HG03354 (cell line): ENCODE measurements at regions not wholly inside any gene's neighbourhood (a gene's known extent, or its start where the extent isn't known, plus 50 kb on each side); places are given as distances from the start of the nearest gene placed in this dataset.
"Not testable (repeated sequence)": the region's sequence is repeated elsewhere in the genome, so short reads cannot be mapped to it uniquely, and the experiment has no call there.

ENCODE experiments used
- ATAC-seq: cut with Tn5 transposase; IDR thresholded peaks from one replicate; pipeline ENCODE4 v1.9.1; 2021; ENCODE audit warnings: mild to moderate bottlenecking; ENCODE audit not compliant: unreplicated experiment, poor library complexity, severe bottlenecking

- ATAC-seq = peak; percentile 88
These were observed 53.9 kb downstream of the OTOR start for GRCh38 chr20:16801919-16802651.

DNA sequence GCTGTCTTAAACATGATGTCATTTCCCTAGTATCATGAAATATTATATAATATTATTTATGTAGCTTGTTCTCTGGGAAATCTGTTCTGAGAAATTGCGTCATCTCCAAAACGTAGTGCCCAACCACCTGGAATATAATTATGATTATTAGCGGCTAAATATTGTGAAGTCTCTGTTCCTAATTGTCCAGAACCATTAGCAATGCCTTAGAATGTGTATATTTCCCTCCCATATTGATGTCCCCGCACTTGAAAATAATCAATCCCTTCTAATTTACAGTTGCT, 54.4 kb downstream of the OTOR start:
- no peak for ATAC-seq

DNA sequence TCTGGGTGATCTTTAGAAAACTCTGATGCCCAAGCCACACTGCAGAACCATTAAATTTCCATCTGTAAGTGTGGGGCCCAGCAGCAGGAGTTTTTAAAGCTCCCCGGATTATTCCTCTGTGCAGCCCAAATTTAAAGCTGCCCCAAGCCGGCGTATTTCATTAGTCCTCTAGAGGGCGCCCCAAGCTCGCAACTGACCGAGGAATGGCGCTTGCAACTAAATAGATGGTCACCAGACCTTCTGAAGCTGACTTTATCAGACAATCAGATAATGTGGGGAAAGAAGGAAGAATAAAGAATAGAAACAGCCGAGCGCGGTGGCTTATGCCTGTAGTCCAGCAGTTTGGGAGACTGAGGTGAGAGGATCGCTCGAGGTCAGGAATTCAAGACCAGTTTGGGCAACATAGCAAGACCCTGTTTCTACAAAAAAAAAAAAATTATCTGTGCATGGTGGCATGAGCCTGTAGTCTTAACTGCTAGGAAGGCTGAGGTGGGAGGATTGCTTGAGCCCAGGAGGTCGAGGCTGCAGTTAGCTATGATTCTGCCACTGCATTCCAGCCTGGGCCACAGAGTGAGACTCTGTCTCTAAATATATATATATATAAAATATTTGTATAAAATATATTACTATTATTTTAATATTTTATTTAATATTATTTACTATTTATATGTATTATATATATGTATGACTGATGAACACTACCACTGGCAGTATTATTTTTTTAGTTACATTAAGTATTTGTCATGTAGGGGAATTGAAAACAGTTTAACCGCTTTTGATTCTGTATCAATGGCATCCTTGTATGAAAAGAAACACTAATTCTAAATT, 56.0 kb downstream of the OTOR start:
- ATAC-seq = peak; percentile 58

GRCh38 chr20:16804793-16805187, 56.6 kb downstream of the OTOR start:
- ATAC-seq = no peak

- ATAC-seq = no peak
These were observed 57.9 kb downstream of the OTOR start for GRCh38 chr20:16806061-16806460.

- no peak for ATAC-seq
These were observed 58.7 kb downstream of the OTOR start for GRCh38 chr20:16806886-16807285.

DNA sequence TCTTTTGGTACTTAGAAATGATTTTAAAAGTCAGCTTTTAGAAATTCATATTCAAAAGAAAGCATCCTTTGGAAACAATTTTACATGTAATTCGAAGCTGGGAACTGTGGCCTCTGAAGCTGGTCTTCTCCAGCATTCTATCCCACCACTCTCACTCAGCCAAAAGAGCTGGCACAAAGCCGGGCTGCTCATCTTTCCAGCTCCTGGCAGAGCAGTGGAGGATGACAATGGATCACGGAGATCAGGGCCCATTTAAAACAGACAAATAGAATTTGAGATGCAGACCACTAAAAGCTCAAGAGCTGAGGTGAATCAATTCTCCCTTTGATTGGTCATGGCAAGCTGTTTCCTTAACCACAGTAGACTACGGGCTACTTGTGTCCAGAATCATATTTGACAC, 60.6 kb downstream of the OTOR start:
- ATAC-seq = no peak

DNA sequence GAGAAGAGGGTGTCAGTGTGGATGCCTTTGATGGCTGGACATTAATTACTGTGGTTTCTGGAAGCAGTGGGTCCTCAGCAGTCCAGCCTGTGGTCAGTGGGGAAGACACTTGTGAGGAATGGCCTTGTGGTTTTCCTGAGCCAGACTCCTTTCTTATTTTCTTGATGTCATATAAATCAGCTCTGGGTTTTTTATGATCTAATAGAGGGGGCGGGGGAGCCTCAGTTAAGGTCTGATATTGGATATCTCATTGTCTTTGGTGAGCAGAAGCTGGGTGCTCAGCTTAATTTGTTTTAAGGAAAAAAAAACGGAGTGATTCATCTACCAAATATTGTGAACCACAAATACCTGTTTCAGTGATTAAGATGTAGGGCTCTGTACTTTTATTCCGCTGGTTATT, 62.1 kb downstream of the OTOR start:
- ATAC-seq = no peak

GRCh38 chr20:16816192-16816591, 68.0 kb downstream of the OTOR start:
- ATAC-seq = no peak

DNA sequence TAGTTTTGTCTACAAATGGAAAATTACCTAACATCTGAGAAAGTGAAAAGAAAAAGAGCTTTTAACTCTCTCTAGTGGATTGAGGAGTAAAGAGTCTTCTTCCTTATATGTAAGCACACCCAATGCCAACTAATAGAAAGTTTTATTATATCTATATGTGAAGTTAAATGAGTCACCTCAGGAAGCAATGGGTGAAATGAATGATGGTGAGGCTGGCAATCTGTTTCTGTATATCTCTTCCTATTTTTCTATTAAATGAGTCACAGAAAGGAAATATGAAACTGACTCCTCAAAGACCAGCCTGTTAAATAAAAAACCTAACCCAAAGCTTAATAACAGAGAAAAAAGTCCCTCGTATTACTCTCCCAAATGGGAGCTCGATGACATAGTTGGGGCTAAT, 71.3 kb downstream of the OTOR start:
- no peak for ATAC-seq

DNA sequence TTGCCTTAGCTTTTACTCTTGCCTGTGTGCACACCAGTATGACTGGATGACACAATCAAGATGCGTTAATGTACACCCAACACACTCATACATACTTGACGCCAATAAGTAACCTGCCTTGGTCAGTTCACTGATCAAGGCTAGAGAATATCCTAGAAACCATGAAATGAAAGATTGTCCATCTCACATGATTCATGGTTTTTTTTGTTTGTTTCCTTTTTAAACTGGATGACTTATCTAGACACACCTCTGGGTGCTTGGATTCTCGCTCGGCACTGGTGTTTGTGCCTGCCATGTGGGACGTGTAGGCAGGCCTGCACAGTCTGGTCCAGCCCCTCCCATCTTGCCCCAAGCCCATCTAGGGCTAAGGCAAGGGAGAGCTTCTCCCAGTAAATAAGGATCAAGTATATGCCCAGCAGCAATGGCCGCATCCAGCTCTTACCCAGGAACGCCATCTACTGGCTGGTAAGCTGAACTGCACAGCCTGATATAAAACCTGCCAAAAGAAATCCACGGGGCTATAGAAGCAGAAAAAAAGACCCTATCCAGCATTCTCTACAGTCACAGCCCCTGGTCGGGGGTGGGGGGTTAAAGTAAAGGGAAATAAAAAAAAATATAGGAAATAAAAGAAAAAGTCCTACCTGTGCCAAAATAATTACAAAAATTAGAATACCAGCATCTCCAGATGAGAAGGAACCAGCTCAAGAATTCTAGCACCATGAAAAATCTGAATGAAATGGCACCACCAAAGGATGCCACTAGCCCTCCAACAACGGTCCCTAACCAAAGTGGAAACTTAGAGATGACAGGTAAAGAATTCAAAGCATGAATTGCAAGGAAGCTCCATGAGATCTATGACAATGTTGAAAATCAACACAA, 73.3 kb downstream of the OTOR start:
- peak; percentile 80 for ATAC-seq

GRCh38 chr20:16824664-16825063, 76.5 kb downstream of the OTOR start:
- ATAC-seq = no peak

DNA sequence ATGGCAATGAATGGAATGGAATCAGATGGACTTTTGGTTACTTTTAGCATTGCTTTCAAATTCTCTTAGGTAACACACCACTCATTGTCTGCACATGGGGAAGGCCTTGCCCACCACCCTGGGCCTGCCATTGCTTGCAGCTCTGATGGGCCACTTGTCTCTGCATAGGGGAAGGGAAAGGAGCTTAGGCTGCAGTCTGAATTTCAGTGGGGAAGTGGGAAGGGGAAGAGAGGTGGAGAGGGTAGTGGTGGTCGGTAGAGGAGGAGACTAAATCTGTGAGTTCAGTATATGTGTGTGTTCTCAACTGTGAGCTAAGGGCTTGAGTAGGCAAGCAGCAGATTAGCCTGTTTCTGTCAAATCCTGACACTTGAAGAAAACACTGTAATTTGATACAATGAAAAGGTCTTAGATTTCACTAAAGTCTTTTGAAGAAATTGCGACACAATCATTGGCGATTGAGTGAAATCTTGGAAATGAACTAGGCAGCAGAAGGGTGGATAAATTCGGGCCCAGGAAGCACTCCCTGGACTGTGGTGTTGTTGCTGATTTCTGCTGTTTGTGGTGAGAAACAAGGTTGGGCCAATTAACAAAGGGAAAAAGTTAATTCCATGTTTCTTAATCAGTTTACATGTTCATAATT, 80.6 kb downstream of the OTOR start:
- no peak for ATAC-seq

DNA sequence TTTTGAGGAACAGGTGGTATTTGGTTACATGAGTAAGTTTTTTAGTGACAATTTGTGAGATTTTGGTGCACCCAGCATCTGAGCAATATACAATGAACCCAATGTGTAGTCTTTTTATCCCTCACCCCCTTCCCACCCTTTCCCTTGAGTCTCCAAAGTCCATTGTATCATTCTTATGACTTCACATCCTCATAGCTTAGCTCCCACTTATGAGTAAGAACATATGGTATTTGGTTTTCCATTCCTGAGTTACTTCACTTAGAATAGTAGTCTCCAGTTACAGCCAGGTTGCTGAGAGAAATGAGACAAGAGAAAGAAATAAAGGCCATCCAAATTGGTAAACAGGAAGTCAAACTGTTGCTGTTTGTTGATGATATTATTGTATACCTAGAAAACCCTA, 87.5 kb downstream of the OTOR start:
- not testable (repeated sequence) for ATAC-seq

GRCh38 chr20:16842486-16843120, 94.4 kb downstream of the OTOR start:
- ATAC-seq = no peak

DNA sequence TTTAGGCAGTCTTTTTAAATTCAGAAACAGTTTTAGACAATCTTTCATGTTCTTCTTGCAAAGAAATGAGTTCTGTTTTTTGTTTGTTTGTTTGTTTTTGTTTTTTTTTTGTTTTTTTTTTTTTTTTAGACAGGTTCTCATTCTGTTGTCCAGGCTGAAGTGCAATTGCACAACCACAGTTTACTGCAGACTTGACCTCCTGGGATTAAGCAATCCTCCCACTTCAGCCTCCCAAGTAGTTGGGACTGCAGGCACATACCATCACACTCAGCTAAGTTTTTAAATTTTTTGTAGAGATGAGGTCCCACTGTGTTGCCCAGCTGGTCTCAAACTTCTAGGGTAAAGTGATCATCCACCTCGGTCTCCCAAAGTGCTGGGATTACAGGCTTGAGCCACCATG, 96.2 kb downstream of the OTOR start:
- ATAC-seq = no peak

GRCh38 chr20:16846006-16846405, 97.8 kb downstream of the OTOR start:
- no peak for ATAC-seq

DNA sequence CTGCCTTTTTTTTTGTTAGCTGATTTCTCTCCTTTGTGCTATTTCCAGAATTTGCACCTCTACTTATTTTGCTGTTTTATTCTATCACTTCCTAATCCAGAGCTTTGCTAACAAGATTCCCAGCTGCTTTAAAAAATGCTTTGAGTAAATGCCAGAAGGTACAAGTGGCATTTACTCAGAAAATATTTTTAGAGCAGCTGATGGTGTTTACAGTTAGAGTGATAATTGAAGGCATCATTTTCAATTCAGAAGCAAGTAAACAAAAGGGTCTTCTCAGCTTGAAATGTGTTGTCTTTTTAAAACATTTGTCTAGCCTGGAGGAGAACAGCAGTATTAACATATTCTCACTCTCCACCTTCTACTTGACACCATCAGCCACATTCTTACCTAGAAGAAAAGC, 99.9 kb downstream of the OTOR start:
- no peak for ATAC-seq

GRCh38 chr20:16848526-16848925, 100.4 kb downstream of the OTOR start:
- ATAC-seq = no peak

DNA sequence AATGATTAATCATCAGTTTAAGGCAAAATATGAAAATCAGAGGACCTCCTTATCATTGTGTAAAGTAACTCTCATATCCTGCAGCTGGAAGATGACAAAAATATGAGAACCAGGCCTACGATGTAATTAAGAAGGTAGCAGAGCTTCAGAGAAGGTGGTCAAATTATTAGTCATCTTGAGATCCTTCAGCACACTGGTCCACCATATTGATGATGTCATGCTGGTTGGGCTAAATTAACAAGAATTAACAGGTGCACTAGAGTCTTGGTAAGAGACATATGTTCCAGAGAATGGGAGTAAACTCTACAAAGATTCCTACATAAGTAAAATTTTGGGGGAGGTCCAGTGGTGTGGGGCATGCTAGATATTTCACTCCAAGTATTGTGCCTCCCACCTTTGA, 112.8 kb downstream of the OTOR start:
- ATAC-seq = no peak
